Pancreas (tissue), 10 donors: ENCODE measurements at regions not wholly inside any gene's neighbourhood (a gene's known extent, or its start where the extent isn't known, plus 50 kb on each side); places are given as distances from the start of the nearest gene placed in this dataset.

ENCODE experiments used
- ATAC-seq, 4 donors: fragments of 200-7000 bp; cut with Tn5 transposase; one replicate each; pipeline versions ENCODE4 v1.8.0 to v1.9.1; 2020; ENCODE audit warnings: mild to moderate bottlenecking in 4 of 4, moderate library complexity in 4 of 4
- DNase-seq, 6 donors: peaks; one replicate each; pipeline ENCODE4 v3.0.0-alpha.2; 2020
- FAIRE-seq: peaks from 2 replicates; lab custom pipeline; 2012; peaks lifted over from hg19 to GRCh38; lab: Jason Lieb, UNC
- H3K27ac ChIP-seq, 4 donors: fragments of 200-600 bp; sonication (generic); 1 replicate in 3 of 4; 2 replicates in 1 of 4; pipeline versions ENCODE4 v1.5.0 to v1.8.0; 2020
- H3K27me3 ChIP-seq, 4 donors: fragments of 200-600 bp; one replicate each; pipeline ENCODE4 v1.8.0; 2021
- H3K36me3 ChIP-seq, 3 donors: fragments of 200-600 bp; sonication (generic) in 1 of 3; one replicate each; pipeline versions ENCODE4 v1.5.0 to v1.8.0; 2020 to 2021
- H3K4me1 ChIP-seq, 3 donors: fragments of 200-600 bp; one replicate each; pipeline ENCODE4 v1.8.0; 2021
- H3K4me3 ChIP-seq, 4 donors: fragments of 200-600 bp; sonication (generic) in 2 of 4; one replicate each; pipeline versions ENCODE4 v1.5.0 to v1.8.0; 2020 to 2021
- H3K9me3 ChIP-seq, 4 donors: fragments of 200-600 bp; one replicate each; pipeline ENCODE4 v1.8.0; 2021
- WGBS, 2 donors: extraction: QIAGEN DNeasy Blood & Tissue Kit; methylation state at CpG; one replicate each; pipeline ENCODE4 v1.1.7; 2013; 5-methylcytosine and 5-hydroxymethylcytosine counted together
- intact Hi-C, 3 donors: fragments of 100-400 bp; cut with DNase I; formaldehyde crosslinking; loops; one replicate each; pipeline versions ENCODE4 v1.11.1 to v1.14.2; 2022
- TF ChIP-seq, protein P1 (sequence below), 4 donors: fragments of 200-600 bp; sonication (generic) in 3 of 4; IDR thresholded peaks; one replicate each; pipeline versions ENCODE4 v1.5.0 to v1.8.0; 2021; ENCODE audit warnings: antibody characterized with exemption in 4 of 4
- donor health status: healthy with polysubstance abuse.
- donor health status: DM: no; HTN: no; CAD: no; lungs with moderate emphysema.
- donor health status: DM: no; HTN: no; CAD: no.
- donor health status: control.
- donor health status: control.
- donor health status: Bipolar disorder and iron deficiency.
- donor health status: DM: yes; HTN: yes; CAD: no.
- donor health status: DM: no; HTN: no; CAD: no.
- donor health status: DM: no; HTN: no; CAD: no.
- donor health status: DM: yes; HTN: yes; CAD: no.

DNA sequence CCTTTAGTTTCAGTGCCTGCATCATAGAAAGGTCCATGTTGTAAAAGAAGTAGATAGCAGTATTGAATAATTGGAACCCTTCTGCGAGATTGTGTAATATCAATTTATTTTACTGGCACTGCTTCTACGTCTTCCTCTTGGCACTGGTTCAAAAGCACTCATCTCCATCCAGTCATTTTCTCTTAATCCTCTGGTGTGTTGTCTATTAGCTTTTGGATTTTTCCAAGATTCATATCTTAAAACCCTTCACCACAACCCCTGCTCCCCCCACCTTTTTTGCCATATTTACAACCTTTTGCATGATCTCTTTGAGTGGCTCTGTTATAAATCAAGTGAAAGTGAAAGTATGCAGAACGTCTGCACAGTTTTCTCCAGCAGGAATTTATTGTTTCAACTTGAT lies 76.6 kb upstream of the HSF2 start:
- FAIRE-seq (no peak), DNase-seq (no peak), ATAC-seq (peak; percentile 35 to 87 (median 69))
- TF ChIP-seq, protein P1, sequence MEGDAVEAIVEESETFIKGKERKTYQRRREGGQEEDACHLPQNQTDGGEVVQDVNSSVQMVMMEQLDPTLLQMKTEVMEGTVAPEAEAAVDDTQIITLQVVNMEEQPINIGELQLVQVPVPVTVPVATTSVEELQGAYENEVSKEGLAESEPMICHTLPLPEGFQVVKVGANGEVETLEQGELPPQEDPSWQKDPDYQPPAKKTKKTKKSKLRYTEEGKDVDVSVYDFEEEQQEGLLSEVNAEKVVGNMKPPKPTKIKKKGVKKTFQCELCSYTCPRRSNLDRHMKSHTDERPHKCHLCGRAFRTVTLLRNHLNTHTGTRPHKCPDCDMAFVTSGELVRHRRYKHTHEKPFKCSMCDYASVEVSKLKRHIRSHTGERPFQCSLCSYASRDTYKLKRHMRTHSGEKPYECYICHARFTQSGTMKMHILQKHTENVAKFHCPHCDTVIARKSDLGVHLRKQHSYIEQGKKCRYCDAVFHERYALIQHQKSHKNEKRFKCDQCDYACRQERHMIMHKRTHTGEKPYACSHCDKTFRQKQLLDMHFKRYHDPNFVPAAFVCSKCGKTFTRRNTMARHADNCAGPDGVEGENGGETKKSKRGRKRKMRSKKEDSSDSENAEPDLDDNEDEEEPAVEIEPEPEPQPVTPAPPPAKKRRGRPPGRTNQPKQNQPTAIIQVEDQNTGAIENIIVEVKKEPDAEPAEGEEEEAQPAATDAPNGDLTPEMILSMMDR (IDR thresholded peaks at IDR 0.05) = no peak
- 2 to 6% methylated on average over 3 of the region's 3 CpGs for WGBS, 2 donors
- intact Hi-C loops = no loop called here
- no peaks in the 10 kb centered on the region for H3K9me3 ChIP-seq
- no peaks in the 10 kb centered on the region for H3K27me3 ChIP-seq
- peak overlapping the region in 2 of 4 donors; percentile 8 to 34 for H3K4me3 ChIP-seq
- H3K36me3 ChIP-seq = no peaks in the 10 kb centered on the region
- H3K4me1 ChIP-seq = peaks cover 0 to 4% (median 0%) of the 10 kb centered on the region in 3 donors
- peak overlapping the region in 1 of 4 donors; percentile 27 for H3K27ac ChIP-seq

DNA sequence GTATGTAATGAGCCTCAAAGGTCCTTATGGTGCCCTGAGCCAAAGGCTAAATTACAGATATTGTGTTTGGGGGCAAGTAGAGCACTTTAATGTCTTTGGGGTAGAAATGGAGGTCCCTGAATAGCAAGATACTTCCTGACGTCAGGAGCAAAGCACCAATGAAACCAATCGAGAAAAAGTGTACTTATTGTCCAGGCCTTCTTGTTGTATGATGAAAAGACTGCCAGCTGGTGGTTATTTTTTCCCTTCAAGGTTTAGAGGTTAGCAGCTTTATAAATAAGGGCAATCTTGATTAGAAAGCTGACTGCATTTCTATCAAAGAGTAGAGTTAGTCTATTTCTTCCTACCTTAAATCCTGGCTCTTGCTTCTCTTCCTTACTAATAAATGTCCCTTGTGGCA lies 76.1 kb upstream of the HSF2 start:
- DNase-seq (no peak), FAIRE-seq (no peak), ATAC-seq (peak in 3 of 4 donors; percentile 39 to 78 (median 56))
- H3K36me3 ChIP-seq = no peaks in the 10 kb centered on the region
- intact Hi-C loops = no loop called here
- no peaks in the 10 kb centered on the region for H3K9me3 ChIP-seq
- 33 to 37% methylated on average over 2 of the region's 2 CpGs for WGBS, 2 donors
- peak overlapping the region in 1 of 4 donors; percentile 27 for H3K27ac ChIP-seq
- H3K4me3 ChIP-seq = peak overlapping the region in 2 of 4 donors; percentile 8 to 34
- no peaks in the 10 kb centered on the region for H3K27me3 ChIP-seq
- TF ChIP-seq, protein P1 (IDR thresholded peaks at IDR 0.05) = no peak
- H3K4me1 ChIP-seq = peaks cover 0 to 4% (median 0%) of the 10 kb centered on the region in 3 donors

DNA sequence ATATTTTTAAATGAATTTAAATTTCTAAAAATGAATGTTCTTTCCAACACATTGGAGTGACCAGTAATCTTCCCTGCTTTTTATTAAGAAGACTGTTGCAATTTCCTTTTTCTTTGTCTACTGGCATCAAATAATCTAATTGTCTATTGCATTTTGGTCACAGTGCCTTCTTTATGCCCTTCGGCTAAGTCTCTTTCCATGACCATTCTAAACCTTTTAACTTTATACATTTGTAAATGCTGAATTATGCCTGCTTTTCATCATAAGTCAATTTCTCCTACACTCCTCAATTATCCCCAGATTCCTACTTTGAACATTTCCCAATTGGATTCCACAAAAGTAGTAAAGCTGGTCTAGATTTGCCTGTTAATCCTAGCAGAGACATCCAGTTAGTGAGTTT lies 69.1 kb upstream of the HSF2 start:
- TF ChIP-seq, protein P1 (IDR thresholded peaks at IDR 0.05) = no peak
- intact Hi-C loops = no loop called here
- no peak for ATAC-seq
- no peaks in the 10 kb centered on the region for H3K27me3 ChIP-seq
- no peak for FAIRE-seq
- no peak overlapping the region for H3K4me3 ChIP-seq
- no peak overlapping the region for H3K27ac ChIP-seq
- WGBS, 2 donors = 44 to 52% methylated on average over 1 of the region's 1 CpG
- H3K36me3 ChIP-seq = no peaks in the 10 kb centered on the region
- no peaks in the 10 kb centered on the region for H3K9me3 ChIP-seq
- no peak for DNase-seq
- H3K4me1 ChIP-seq = no peaks in the 10 kb centered on the region

DNA sequence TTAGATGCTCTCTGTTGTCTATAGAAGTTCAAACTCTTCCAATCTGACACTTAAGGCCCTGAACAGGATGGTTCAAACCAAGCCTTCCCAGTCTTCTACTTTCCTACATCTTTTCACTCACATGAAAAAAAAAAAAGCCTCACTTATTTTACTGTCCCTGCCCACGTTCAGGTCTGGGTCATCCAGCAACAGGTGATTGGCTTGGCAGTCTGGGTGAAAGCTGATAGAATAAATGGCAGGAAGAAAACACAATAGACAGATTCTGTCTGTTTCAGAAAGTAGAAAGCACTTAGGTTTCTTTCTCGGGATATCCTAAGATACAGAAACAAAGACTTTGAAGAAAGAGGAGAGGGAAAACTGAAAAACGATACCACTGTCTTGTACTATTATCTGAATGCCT lies 61.8 kb upstream of the HSF2 start:
- intact Hi-C loops = no loop called here
- no peaks in the 10 kb centered on the region for H3K4me1 ChIP-seq
- H3K27me3 ChIP-seq = peaks cover 0 to 6% (median 0%) of the 10 kb centered on the region in 4 donors
- no peaks in the 10 kb centered on the region for H3K36me3 ChIP-seq
- FAIRE-seq (no peak), DNase-seq (no peak), ATAC-seq (no peak)
- WGBS, 2 donors = 47 to 58% methylated on average over 3 of the region's 3 CpGs
- no peak overlapping the region for H3K27ac ChIP-seq
- TF ChIP-seq, protein P1 (IDR thresholded peaks at IDR 0.05) = no peak
- no peaks in the 10 kb centered on the region for H3K9me3 ChIP-seq
- H3K4me3 ChIP-seq = no peak overlapping the region

DNA sequence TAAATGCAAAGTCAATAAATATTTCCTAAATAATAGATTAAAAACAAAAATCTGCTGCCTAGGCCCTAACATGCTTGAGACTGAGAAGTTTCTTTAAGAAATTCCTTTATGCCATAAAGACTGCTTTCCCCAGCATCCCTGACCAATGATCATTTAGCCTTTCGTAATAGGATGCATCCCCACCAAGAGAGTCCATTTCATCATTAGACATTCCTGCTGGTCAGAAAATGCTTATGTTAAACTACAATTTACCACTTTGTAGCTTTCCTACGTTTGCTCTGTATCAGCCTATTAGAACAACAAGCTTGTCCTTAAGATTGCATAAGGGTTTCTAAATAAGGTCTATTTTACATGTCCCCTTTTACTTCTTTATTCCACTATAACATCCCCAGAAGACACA lies 59.8 kb upstream of the HSF2 start:
- H3K9me3 ChIP-seq = no peaks in the 10 kb centered on the region
- DNase-seq = no peak
- no peaks in the 10 kb centered on the region for H3K4me1 ChIP-seq
- ATAC-seq = no peak
- intact Hi-C loops = no loop called here
- H3K4me3 ChIP-seq = no peak overlapping the region
- H3K27me3 ChIP-seq = peaks cover 0 to 6% (median 0%) of the 10 kb centered on the region in 4 donors
- no peaks in the 10 kb centered on the region for H3K36me3 ChIP-seq
- no peak for FAIRE-seq
- H3K27ac ChIP-seq = no peak overlapping the region
- TF ChIP-seq, protein P1 (IDR thresholded peaks at IDR 0.05) = no peak
- 26 to 70% methylated on average over 2 of the region's 2 CpGs for WGBS, 2 donors
